ENCODE measurements at regions not wholly inside any gene's neighbourhood (a gene's known extent, or its start where the extent isn't known, plus 50 kb on each side); places are given as distances from the start of the nearest gene placed in this dataset.

- Histone ChIP-seq H3K9me2 (ENCODE audit: insufficient read depth) (no peaks in the 10 kb centered on the region), H3K79me2 (ENCODE audit: insufficient read depth, low read length) (no peaks in the 10 kb centered on the region; the same call in 1 of the 2 replicates), H3K36me3 (ENCODE audit: control insufficient read depth in 1 of 2, insufficient read depth in 2 of 2, low read length in 2 of 2) (no peaks in the 10 kb centered on the region), H2AFZ (ENCODE audit: low read depth, low read length, poor library complexity, severe bottlenecking) (no peak overlapping the region), H3K9ac (ENCODE audit: low read length) (no peak overlapping the region), H3K27me3 (ENCODE audit: insufficient read depth, low read length) (no peaks in the 10 kb centered on the region), H3K9me3 (ENCODE audit: control insufficient read depth in 1 of 2, insufficient read depth in 1 of 2, low read depth in 1 of 2, low read length in 2 of 2) (no peaks in the 10 kb centered on the region), H4K20me1 (ENCODE audit: insufficient read depth) (no peaks in the 10 kb centered on the region), H3K27ac (ENCODE audit: low read depth, low read length) (no peak overlapping the region), H3K4me1 (ENCODE audit: control insufficient read depth in 1 of 2, insufficient read depth in 2 of 2, low read length in 2 of 2) (no peaks in the 10 kb centered on the region), H3K4me3 (replicated peaks in 1 of 2; ENCODE audit: low read depth in 1 of 2, low read length in 2 of 2) (no peak overlapping the region), H3K4me2 (ENCODE audit: low read length) (no peak overlapping the region)
- TF ChIP-seq TCF7L2 (IDR thresholded peaks at IDR 0.05; ENCODE audit: borderline replicate concordance, extremely low read depth, insufficient read depth, insufficient read length) (no peak), RAD21 (IDR thresholded peaks at IDR 0.05; ENCODE audit: low read depth) (no peak), REST (IDR thresholded peaks at IDR 0.05; ENCODE audit: low read depth) (no peak), ZNF274 (IDR thresholded peaks at IDR 0.05; ENCODE audit: low read depth, low read length) (no peak), SIN3A (IDR thresholded peaks at IDR 0.05; ENCODE audit: low read depth) (no peak), EGR1 (IDR thresholded peaks at IDR 0.05; ENCODE audit: low read depth) (no peak), CBX3 (IDR thresholded peaks at IDR 0.05; ENCODE audit: low read depth) (no peak), MAX (IDR thresholded peaks at IDR 0.05) (no peak), ZFX (IDR thresholded peaks at IDR 0.05) (no peak), YY1 (IDR thresholded peaks at IDR 0.05; ENCODE audit: extremely low read depth, insufficient replicate concordance, low read depth, low read length) (no peak), CEBPB (IDR thresholded peaks at IDR 0.05; ENCODE audit: low read depth) (no peak)
- DNase-seq (ENCODE audit: low read depth, low spot score) (no peak), ATAC-seq (no peak)
- CTCF ChIA-PET = no interaction called here
- intact Hi-C loops (cut with micrococcal nuclease) = no loop called here
- RAD21 ChIA-PET (ENCODE audit: low non-redundant PET in 1 of 2, low total read pairs in 2 of 2, uncharacterized antibody in 2 of 2, unreplicated experiment in 2 of 2) = interaction anchor here in 1 of 2 experiments (0.7 kb wide), 1 partner anchor 47 kb away, joined by 3 read pairs; no protein-coding TSS in a partner anchor
- no TSS peak for BruUV-seq (replicated peaks)
- POLR2A ChIA-PET = no interaction called here
Observed at GRCh38 chr13:97165502-97166425, 56.4 kb upstream of the MBNL2 start.
